Neural progenitor cell (in vitro differentiated cells): ENCODE measurements at regions not wholly inside any gene's neighbourhood (a gene's known extent, or its start where the extent isn't known, plus 50 kb on each side); places are given as distances from the start of the nearest gene placed in this dataset.

ENCODE experiments used
- CTCF ChIP-seq: fragments of 200-600 bp; sonication (generic); IDR thresholded peaks from 2 replicates; pipeline ENCODE4 v1.5.1; 2017; ENCODE audit warnings: antibody characterized with exemption, mild to moderate bottlenecking
- EZH2phosphoT487 ChIP-seq: fragments of 200-600 bp; sonication (generic); IDR thresholded peaks from 2 replicates; pipeline ENCODE4 v1.6.1; 2017; ENCODE audit warnings: antibody characterized with exemption

- TF ChIP-seq CTCF (no peak), EZH2phosphoT487 (no peak)
Measured at GRCh38 chr2:160562730-160563129, 69.1 kb upstream of the RBMS1 start.
